SH-SY5Y (cell line): ENCODE measurements at regions not wholly inside any gene's neighbourhood (a gene's known extent, or its start where the extent isn't known, plus 50 kb on each side); places are given as distances from the start of the nearest gene placed in this dataset.

Experiments used
- GATA2 ChIP-seq: IDR thresholded peaks from 2 replicates; pipeline ENCODE4 v1.6.1; 2011; ENCODE audit warnings: mild to moderate bottlenecking, low read depth, low read length
- GATA3 ChIP-seq: IDR thresholded peaks from 2 replicates; pipeline ENCODE4 v1.6.1; 2011; ENCODE audit warnings: low read depth, mild to moderate bottlenecking, low read length, moderate library complexity

DNA sequence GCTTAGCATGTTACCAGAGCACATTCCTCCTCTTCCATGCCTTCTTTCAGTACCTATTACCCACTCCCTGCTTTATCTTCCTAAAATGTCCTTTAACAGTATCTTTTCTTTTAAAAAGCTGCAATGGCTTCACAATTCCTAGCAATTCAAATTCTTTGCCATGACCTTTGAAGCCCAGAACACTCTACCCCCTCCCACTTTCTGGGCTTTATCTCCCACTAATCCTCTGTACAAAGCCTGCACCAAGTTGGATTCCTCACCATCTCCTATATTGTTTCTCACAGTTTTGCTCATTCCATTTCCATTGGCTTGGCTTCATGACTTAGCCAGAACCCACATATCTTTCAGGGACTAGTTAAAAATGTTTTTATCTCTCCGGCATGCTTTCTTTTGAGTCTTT, 80.9 kb downstream of the FAM76B start:
- TF ChIP-seq GATA3 (no peak), GATA2 (no peak)
